ENCODE measurements at regions not wholly inside any gene's neighbourhood (a gene's known extent, or its start where the extent isn't known, plus 50 kb on each side); places are given as distances from the start of the nearest gene placed in this dataset.

DNA sequence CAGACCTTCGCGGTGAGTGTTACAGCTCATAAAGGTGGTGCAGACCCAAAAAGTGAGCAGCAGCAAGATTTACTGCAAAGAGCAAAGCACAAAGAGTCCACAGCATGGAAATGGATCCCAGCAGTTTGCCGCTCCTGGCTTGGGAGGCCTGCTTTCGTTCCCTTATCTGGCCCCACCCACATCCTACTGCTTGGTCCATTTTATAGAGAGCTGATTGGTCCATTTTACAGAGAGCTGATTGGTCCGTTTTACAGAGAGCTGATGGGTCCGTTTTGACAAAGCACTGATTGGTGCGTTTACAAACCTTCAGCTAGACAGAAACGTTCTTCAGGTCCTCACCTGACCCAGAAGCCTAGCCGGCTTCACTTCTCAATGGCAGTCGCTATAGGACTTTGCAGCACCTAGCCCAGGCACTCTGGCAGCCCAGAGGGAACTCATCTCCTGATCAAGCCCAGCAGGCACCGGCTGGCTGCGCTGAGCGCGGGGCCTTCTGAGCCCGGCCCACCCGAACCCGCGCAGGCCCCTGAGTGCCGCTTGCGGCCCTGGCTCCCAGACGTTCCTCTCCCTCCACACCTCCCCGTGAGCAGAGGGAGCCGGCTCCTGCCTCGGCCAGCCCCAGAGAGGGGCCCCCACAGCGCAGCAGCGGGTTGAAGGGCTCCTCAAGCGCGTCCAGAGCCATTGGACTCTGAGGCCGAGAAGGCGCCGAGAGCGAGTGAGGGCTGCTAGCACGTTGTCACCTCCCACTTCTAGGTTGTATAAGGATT is 200.3 kb downstream of the LMO4 start:
- Mint-ChIP-seq H3K27me3 (peaks cover 6 to 10% of the 10 kb centered on the region in 2 donors), H3K4me1 (ENCODE audit: low read depth in 2 of 2) (no peaks in the 10 kb centered on the region), H3K4me3 (no peak overlapping the region), H3K27ac (no peak overlapping the region), H3K36me3 (no peaks in the 10 kb centered on the region), H3K9me3 (no peaks in the 10 kb centered on the region)
- no peak for ATAC-seq
- DNase-seq (ENCODE audit: low spot score): no peak

DNA sequence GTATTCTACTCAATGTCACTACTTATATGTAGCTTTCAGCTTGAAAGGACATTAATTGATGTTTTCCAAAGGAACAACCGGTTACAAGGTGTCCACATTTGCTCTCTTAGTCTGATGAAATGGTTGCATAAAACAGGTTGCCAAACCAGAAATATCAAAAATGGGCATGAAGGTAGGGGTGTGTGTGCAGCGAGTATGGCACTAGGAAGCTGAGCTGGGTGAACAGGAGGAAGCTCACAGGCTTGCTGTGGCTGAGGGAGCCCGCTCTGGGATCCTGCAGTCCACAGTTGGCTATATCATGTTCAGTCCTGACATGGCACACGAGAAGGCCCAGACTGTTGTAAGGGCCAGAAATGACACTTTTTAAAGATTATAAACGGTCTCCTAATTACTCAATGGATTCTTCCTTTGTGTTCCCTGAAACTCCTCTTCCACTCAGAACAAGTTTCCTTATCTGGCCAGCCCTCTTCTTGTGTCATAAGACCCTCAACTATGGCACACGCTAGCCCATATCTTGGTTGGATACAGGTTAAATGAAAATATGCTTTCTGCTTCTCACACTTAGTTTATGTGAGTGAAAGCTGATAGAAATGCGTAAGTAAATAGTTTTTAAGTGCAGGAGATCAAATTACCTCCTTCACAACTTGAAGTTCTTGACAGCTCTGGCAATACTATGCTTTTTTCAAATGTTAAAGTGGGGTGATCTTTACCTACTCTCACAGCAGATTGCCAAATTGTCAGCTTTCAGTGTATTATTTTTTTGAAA is 201.5 kb downstream of the LMO4 start:
- Mint-ChIP-seq H3K27ac (no peak overlapping the region), H3K4me3 (no peak overlapping the region), H3K4me1 (ENCODE audit: low read depth in 2 of 2) (no peaks in the 10 kb centered on the region), H3K36me3 (no peaks in the 10 kb centered on the region), H3K9me3 (no peaks in the 10 kb centered on the region), H3K27me3 (peaks cover 0 to 2% of the 10 kb centered on the region in 2 donors)
- no peak for ATAC-seq
- DNase-seq (ENCODE audit: low spot score): no peak

DNA sequence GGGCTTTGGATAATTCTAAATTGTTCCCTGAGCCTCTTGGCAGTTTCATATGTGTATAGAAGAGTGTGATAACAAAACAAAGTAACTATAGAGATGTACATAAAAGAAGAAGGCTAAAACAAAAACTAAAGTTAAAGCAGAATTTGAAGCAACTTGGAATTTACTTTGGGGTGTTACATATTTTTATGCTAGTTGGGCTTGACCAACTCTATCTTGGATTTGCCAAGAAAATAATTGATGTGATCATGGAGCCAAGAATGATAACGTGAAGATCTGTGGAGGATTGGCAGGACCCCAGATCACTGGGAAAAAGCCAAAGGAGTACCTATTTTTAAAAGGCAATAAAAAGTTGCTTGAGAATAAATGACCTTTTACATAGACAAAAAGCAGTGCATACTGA is 206.9 kb downstream of the LMO4 start:
- Mint-ChIP-seq H3K27me3 (peaks cover 0 to 3% of the 10 kb centered on the region in 2 donors), H3K27ac (no peak overlapping the region), H3K4me3 (no peak overlapping the region), H3K36me3 (no peaks in the 10 kb centered on the region), H3K9me3 (no peaks in the 10 kb centered on the region), H3K4me1 (ENCODE audit: low read depth in 2 of 2) (no peaks in the 10 kb centered on the region)
- DNase-seq (ENCODE audit: low spot score): no peak
- ATAC-seq: no peak

DNA sequence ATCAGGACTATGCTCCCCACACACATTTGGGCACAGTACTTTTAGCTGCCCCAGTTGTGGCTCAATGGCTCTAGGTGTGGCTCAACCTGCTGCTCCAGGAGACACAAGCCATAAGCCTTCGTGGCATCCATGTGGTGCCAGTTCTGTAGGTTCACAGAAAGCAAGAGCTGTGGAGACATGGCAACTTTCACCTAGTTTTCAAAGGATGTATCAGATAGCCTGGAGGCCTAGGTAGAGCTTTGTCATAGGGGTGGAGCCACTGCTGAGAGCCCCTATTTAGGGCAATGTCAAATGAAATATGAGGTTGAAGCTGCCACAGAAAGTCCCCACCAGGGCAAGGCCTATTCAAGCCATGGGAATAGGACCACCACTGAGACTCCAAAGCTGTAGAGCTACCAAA is 210.5 kb downstream of the LMO4 start:
- H3K27me3 Mint-ChIP-seq: peaks cover 1 to 5% of the 10 kb centered on the region in 2 donors
- no peak overlapping the region for H3K4me3 Mint-ChIP-seq
- ATAC-seq (no peak), DNase-seq (ENCODE audit: low spot score) (no peak)
- no peak overlapping the region for H3K27ac Mint-ChIP-seq
- H3K4me1 Mint-ChIP-seq (ENCODE audit: low read depth in 2 of 2): no peaks in the 10 kb centered on the region
- H3K9me3 Mint-ChIP-seq: peaks cover 1% of the 10 kb centered on the region
- H3K36me3 Mint-ChIP-seq: peaks cover 15% of the 10 kb centered on the region

GRCh38 chr1:87542697-87543096 is 214.0 kb downstream of the LMO4 start:
- Mint-ChIP-seq H3K27me3 (peaks cover 6 to 24% of the 10 kb centered on the region in 2 donors), H3K4me1 (ENCODE audit: low read depth in 2 of 2) (no peaks in the 10 kb centered on the region), H3K9me3 (peaks cover 14% of the 10 kb centered on the region), H3K27ac (no peak overlapping the region), H3K4me3 (no peak overlapping the region), H3K36me3 (peaks cover 31% of the 10 kb centered on the region)
- no peak for DNase-seq (ENCODE audit: low spot score)
- no peak for ATAC-seq

GRCh38 chr1:87549738-87550137 is 221.1 kb downstream of the LMO4 start:
- Mint-ChIP-seq H3K27me3 (peaks cover 6 to 32% of the 10 kb centered on the region in 2 donors), H3K4me1 (ENCODE audit: low read depth in 2 of 2) (no peaks in the 10 kb centered on the region), H3K4me3 (no peak overlapping the region), H3K27ac (no peak overlapping the region), H3K36me3 (peaks cover 10% of the 10 kb centered on the region), H3K9me3 (peaks cover 11% of the 10 kb centered on the region)
- ATAC-seq: no peak
- no peak for DNase-seq (ENCODE audit: low spot score)

DNA sequence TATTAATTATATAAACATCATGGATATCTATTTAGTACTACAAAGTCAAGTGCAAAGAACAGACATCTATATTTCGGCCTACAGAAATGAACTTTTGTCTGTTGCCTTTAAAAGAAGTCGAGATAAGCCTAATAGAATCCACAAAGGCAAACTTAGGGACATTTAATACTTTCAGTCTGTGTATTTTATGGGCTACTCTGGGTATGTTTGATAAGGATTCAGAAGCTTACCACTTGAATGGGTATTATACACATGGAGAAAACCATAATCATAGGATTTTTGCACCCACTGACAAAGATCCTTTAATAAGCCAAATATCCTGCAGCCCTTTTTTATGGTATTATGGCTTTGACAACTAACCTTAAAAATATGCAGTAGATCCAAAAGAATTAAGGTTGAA is 224.8 kb downstream of the LMO4 start:
- Mint-ChIP-seq H3K36me3 (no peaks in the 10 kb centered on the region), H3K9me3 (no peaks in the 10 kb centered on the region), H3K4me3 (no peak overlapping the region), H3K4me1 (ENCODE audit: low read depth in 2 of 2) (no peaks in the 10 kb centered on the region), H3K27me3 (peaks cover 5 to 23% of the 10 kb centered on the region in 2 donors), H3K27ac (no peak overlapping the region)
- DNase-seq (ENCODE audit: low spot score) (no peak), ATAC-seq (no peak)

DNA sequence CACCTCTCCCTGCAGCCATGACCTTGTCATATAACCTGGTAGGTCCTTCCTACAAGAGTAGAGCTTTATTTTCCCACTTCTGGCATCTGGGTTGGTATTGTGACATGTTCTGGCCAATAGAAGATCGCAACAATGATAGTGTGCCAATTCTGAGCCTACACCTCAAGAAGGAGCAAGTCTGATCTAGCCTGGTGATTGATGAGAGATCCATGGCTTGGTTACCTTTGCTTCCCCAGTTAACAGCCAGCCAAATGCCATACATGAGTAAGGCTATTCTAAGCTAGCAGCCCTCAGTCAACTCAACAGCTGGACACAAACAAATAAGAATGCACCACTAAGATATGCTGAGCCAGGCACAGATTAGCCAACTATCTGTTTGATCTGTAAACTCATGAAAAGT is 226.7 kb downstream of the LMO4 start:
- H3K27ac Mint-ChIP-seq: no peak overlapping the region
- no peak for DNase-seq (ENCODE audit: low spot score)
- H3K36me3 Mint-ChIP-seq: no peaks in the 10 kb centered on the region
- peaks cover 3 to 20% of the 10 kb centered on the region in 2 donors for H3K27me3 Mint-ChIP-seq
- no peak overlapping the region for H3K4me3 Mint-ChIP-seq
- no peak for ATAC-seq
- H3K9me3 Mint-ChIP-seq: no peaks in the 10 kb centered on the region
- no peaks in the 10 kb centered on the region for H3K4me1 Mint-ChIP-seq (ENCODE audit: low read depth in 2 of 2)

DNA sequence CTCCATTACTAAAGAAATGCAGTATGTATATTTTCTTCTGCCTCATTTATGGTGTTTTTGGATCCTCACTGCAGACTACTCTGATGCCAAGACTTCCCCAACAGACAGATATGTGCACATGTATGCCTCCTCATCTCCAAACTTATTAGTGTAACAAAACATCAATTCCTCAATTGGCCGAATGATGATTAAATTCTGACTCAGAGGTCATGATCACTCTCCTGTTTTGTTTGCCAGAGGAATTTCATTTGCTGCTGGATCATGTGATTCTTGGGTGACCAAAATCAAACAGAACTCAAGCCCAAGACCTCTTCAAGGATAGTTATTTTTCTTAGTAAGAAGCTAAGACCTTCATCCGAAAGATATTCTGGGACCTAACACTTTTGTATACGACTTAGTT is 227.6 kb downstream of the LMO4 start:
- ATAC-seq: no peak
- DNase-seq (ENCODE audit: low spot score): no peak
- H3K27ac Mint-ChIP-seq: no peak overlapping the region
- H3K36me3 Mint-ChIP-seq: no peaks in the 10 kb centered on the region
- H3K27me3 Mint-ChIP-seq: peaks cover 3 to 12% of the 10 kb centered on the region in 2 donors
- H3K4me3 Mint-ChIP-seq: no peak overlapping the region
- no peaks in the 10 kb centered on the region for H3K4me1 Mint-ChIP-seq (ENCODE audit: low read depth in 2 of 2)
- H3K9me3 Mint-ChIP-seq: no peaks in the 10 kb centered on the region

DNA sequence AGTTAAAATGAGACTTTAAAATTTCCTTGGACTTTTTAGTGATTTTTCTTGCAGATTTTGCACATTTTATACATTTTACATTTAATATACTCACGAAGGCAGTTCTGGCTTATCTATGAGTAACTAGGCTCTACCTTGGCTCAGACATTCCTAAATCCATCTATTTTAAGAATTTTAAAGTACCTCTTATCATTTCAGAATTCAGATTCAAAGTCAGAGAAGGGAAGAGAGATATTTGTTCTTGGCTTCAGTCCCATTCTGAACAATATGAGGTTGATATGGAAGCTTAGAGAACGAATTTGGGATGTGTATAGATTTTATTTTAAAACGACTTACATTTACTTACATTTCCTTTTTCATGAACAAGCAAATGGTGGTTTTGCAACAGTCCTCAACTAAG is 230.2 kb downstream of the LMO4 start:
- H3K9me3 Mint-ChIP-seq: no peaks in the 10 kb centered on the region
- peaks cover 3 to 8% of the 10 kb centered on the region in 2 donors for H3K27me3 Mint-ChIP-seq
- H3K36me3 Mint-ChIP-seq: no peaks in the 10 kb centered on the region
- no peak overlapping the region for H3K27ac Mint-ChIP-seq
- ATAC-seq (no peak), DNase-seq (ENCODE audit: low spot score) (no peak)
- H3K4me3 Mint-ChIP-seq: no peak overlapping the region
- no peaks in the 10 kb centered on the region for H3K4me1 Mint-ChIP-seq (ENCODE audit: low read depth in 2 of 2)

DNA sequence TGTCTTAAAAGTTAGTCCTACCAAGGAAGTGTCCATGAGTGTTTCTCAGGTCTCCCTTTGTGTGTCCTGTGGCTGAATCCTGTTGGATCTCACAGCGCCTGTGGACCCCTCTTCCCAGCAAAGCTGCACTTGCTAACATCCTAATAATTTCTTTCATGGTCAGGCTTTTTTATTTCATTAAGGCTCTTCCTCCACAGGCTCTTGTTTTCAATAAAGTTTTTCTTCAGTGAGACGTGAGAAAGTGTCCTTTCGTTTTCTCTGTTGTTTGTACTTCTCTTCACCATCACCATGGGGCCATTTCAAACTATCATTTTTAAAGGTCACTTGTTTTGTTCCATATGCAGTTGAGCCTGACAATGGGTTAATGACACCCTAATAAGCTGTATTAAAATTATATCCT is 231.5 kb downstream of the LMO4 start:
- Mint-ChIP-seq H3K9me3 (no peaks in the 10 kb centered on the region), H3K4me3 (no peak overlapping the region), H3K27ac (no peak overlapping the region), H3K27me3 (peaks cover 3 to 15% of the 10 kb centered on the region in 2 donors), H3K36me3 (no peaks in the 10 kb centered on the region), H3K4me1 (ENCODE audit: low read depth in 2 of 2) (no peaks in the 10 kb centered on the region)
- DNase-seq (ENCODE audit: low spot score) (no peak), ATAC-seq (no peak)

- no peak for ATAC-seq
- no peak for DNase-seq (ENCODE audit: low spot score)
- no peaks in the 10 kb centered on the region for H3K9me3 Mint-ChIP-seq
- H3K4me3 Mint-ChIP-seq: no peak overlapping the region
- H3K27ac Mint-ChIP-seq: no peak overlapping the region
- H3K27me3 Mint-ChIP-seq: peaks cover 3 to 21% of the 10 kb centered on the region in 2 donors
- no peaks in the 10 kb centered on the region for H3K36me3 Mint-ChIP-seq
- no peaks in the 10 kb centered on the region for H3K4me1 Mint-ChIP-seq (ENCODE audit: low read depth in 2 of 2)
These were observed 232.1 kb downstream of the LMO4 start for GRCh38 chr1:87560601-87561360.

- ATAC-seq (no peak), DNase-seq (ENCODE audit: low spot score) (no peak)
- H3K4me3 Mint-ChIP-seq: no peak overlapping the region
- H3K9me3 Mint-ChIP-seq: no peaks in the 10 kb centered on the region
- H3K36me3 Mint-ChIP-seq: no peaks in the 10 kb centered on the region
- peaks cover 0 to 15% of the 10 kb centered on the region in 2 donors for H3K27me3 Mint-ChIP-seq
- H3K27ac Mint-ChIP-seq: no peak overlapping the region
- no peaks in the 10 kb centered on the region for H3K4me1 Mint-ChIP-seq (ENCODE audit: low read depth in 2 of 2)
These were observed 234.5 kb downstream of the LMO4 start for GRCh38 chr1:87563211-87563610.

DNA sequence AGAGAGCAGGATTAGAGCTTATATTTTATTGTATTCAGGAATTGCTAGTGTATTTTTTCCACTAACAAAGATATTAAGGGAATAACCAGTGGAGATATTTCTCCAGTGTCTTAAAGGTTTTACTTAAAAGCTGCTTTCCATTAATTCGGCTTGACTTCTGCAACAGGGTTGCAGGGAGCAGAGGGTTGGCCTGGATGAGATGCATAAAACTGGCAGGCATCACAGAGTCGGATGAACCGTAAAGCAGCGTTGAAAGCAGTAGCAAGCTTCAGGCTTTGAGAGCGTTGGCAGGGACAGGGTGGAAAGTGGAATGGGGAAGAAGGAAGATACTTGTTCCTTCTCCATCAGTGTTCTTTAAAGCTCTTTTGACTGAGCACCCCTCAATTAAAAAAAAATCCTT is 237.2 kb downstream of the LMO4 start:
- Mint-ChIP-seq H3K36me3 (no peaks in the 10 kb centered on the region), H3K4me3 (no peak overlapping the region), H3K9me3 (no peaks in the 10 kb centered on the region), H3K4me1 (ENCODE audit: low read depth in 2 of 2) (no peaks in the 10 kb centered on the region), H3K27ac (no peak overlapping the region), H3K27me3 (peaks cover 0 to 25% of the 10 kb centered on the region in 2 donors)
- no peak for DNase-seq (ENCODE audit: low spot score)
- no peak for ATAC-seq

Measured in natural killer cell treated with Interleukin-12 subunit alpha and Interleukin-12 subunit beta and Interleukin-15 and Interleukin-18, amount 100 ng/mL, for 72 hours (primary cell).